ENCODE measurements at regions not wholly inside any gene's neighbourhood (a gene's known extent, or its start where the extent isn't known, plus 50 kb on each side); places are given as distances from the start of the nearest gene placed in this dataset.

DNA sequence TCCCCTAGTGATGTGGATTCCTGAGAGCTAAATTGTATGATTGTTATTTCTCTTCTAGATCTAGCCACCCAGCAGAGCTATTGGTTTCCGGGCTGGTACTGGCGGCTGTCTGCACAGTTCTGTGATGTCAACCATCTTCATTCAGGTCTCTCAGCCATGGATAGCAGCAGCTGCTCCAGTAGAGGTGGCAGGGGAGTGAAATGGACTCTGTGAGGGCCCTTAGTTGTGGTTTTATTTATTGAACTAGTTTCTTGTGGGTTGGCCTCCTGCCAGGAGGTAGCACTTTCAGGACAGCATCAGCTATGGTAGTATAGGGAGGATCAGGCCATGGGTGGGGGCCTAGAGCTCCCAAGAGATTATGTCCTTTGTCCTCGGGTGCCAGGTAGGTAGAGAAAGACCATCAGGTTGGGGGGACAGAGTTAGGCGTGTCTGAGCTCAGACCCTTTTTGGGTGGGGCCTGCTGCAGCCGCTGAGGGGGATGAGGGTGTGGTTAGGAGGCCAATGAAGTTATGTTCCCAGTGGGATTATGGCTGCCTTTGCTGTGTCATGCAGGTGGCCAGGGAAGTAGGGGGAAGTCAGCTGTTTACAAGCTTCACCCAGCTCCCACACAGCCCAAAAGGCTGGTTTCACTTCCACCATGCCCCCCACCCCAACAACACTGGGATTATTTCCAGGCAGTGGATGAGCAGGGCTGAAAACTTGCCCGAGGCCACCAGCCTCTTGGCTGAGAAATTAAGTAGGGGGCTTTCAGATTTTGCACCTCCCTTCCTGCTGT, 55.1 kb upstream of the RGS4 start:
- DNase-seq: no peak
- H3K4me1 ChIP-seq: no peaks in the 10 kb centered on the region
- 50% methylated on average over 2 of the region's 6 CpGs for WGBS (ENCODE audit: insufficient coverage, low coverage, low lambda C conversion rate, missing lambda C conversion rate)
- no peak for ATAC-seq
- intact Hi-C loops (cut with DNase I): no loop called here
- no peak overlapping the region for H3K4me3 ChIP-seq
- H3K36me3 ChIP-seq: no peaks in the 10 kb centered on the region
- H3K9me3 ChIP-seq: no peaks in the 10 kb centered on the region
- no peaks in the 10 kb centered on the region for H3K27me3 ChIP-seq
- H3K27ac ChIP-seq: no peak overlapping the region
- TF ChIP-seq, protein P1, sequence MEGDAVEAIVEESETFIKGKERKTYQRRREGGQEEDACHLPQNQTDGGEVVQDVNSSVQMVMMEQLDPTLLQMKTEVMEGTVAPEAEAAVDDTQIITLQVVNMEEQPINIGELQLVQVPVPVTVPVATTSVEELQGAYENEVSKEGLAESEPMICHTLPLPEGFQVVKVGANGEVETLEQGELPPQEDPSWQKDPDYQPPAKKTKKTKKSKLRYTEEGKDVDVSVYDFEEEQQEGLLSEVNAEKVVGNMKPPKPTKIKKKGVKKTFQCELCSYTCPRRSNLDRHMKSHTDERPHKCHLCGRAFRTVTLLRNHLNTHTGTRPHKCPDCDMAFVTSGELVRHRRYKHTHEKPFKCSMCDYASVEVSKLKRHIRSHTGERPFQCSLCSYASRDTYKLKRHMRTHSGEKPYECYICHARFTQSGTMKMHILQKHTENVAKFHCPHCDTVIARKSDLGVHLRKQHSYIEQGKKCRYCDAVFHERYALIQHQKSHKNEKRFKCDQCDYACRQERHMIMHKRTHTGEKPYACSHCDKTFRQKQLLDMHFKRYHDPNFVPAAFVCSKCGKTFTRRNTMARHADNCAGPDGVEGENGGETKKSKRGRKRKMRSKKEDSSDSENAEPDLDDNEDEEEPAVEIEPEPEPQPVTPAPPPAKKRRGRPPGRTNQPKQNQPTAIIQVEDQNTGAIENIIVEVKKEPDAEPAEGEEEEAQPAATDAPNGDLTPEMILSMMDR (IDR thresholded peaks at IDR 0.05): no peak
- no peak for TF ChIP-seq POLR2A (IDR thresholded peaks at IDR 0.05)

DNA sequence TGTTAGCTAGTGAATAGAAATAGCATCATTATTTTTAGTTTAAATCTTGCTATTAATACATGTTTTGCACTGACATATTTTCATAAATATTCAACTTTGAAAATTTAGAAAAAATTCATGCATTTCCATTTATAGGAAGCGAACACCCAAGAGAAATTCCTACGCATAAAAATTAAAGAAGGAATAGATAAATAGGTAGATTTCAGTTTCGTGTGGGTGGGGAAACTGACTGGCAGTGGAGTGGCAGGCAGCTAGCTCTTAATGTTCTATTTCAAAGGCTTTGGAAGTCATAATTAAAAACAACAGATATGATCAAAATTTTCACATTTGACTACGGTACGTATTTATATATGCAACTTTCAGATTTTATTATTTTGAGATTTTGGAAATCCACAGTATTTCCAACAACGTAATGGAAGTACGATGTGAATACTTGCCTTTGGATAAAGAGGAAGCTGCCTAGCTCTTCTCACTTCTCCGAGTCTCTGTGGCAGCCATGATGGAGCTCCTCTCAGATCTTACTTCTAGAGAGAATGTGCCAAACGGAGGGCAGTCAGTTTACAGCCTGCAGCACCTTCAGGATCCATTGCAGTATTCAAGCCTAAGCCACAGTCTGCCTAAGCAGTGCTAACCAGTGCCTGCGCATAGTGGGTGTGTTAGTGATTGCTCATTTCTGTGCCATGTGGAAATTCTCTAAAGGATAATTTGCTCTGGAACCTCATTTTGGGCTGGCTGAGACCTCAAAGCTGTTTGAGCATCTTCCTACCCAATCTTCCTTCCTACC, 62.9 kb upstream of the RGS4 start:
- intact Hi-C loops (cut with DNase I): no loop called here

DNA sequence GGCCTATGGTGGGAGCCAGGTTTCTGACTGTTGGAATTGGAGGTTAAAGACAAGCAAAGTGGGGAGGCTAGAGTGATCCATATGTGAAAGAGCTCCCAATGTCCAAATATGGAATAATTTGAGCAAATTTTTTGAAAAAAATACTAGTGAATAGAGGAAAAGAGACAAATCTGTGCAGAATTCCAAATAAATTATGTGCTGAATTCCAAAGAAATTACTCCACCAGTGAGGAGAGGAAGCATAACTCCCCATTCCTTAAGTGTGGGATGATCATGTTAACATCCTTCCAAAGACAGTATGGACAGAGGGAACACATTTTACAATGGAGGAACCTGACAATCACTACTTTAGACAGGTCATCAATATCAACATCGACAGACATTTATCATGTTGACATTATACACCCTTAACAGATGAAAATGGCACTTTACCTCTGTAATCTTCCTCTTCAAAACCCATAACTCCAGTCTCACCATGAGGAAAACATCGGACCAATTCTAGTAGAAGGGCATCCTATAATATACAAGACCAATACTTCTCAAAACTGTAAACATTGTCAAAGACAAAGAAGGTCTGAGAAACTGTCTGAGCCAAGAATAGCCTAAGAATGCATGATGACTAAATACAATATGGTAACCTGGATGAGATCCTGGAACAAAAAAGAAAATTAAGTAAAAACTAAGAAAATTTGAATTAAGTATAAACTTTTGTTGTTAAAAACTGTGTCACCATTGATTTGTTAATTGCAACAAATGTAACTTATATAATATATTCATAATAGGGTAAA, 71.5 kb upstream of the RGS4 start:
- H3K27ac ChIP-seq: no peak overlapping the region
- H3K36me3 ChIP-seq: no peaks in the 10 kb centered on the region
- ATAC-seq (no peak), DNase-seq (no peak)
- no peaks in the 10 kb centered on the region for H3K27me3 ChIP-seq
- no peaks in the 10 kb centered on the region for H3K9me3 ChIP-seq
- no peak for TF ChIP-seq POLR2A (IDR thresholded peaks at IDR 0.05)
- TF ChIP-seq, protein P1 (IDR thresholded peaks at IDR 0.05): no peak
- no peak overlapping the region for H3K4me3 ChIP-seq
- intact Hi-C loops (cut with DNase I): no loop called here
- no peaks in the 10 kb centered on the region for H3K4me1 ChIP-seq
- 55% methylated on average over 2 of the region's 2 CpGs for WGBS (ENCODE audit: insufficient coverage, low coverage, low lambda C conversion rate, missing lambda C conversion rate)

More for the DNA sequence above, 62.9 kb upstream of the RGS4 start:
- DNase-seq: no peak
- no peaks in the 10 kb centered on the region for H3K27me3 ChIP-seq
- no peaks in the 10 kb centered on the region for H3K4me1 ChIP-seq
- no peak overlapping the region for H3K4me3 ChIP-seq
- ATAC-seq: no peak
- H3K9me3 ChIP-seq: no peaks in the 10 kb centered on the region
- no peak overlapping the region for H3K27ac ChIP-seq
- no peaks in the 10 kb centered on the region for H3K36me3 ChIP-seq
- WGBS (ENCODE audit: insufficient coverage, low coverage, low lambda C conversion rate, missing lambda C conversion rate): 57% methylated on average over 10 of the region's 10 CpGs
- TF ChIP-seq POLR2A (IDR thresholded peaks at IDR 0.05): no peak
- TF ChIP-seq, protein P1 (IDR thresholded peaks at IDR 0.05): no peak

DNA sequence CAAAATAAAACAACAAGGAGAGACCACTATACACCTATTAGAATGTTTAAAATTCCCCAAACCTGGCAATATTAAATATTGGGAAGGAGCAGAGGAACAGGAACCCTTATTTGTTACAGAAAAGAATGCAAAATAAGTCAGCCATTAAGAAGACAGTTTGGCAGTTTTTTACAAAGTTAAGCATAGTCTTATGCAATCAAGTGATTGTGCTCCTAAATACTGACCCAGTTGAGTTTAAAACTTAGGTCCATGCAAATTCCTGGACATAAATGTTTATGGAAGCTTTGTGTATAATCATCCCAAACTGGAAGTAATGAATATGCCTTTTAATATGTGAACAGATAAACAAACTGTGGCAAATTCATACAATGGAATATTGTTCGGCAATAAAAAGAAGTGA, 72.9 kb upstream of the RGS4 start:
- no peaks in the 10 kb centered on the region for H3K27me3 ChIP-seq
- no peaks in the 10 kb centered on the region for H3K9me3 ChIP-seq
- TF ChIP-seq, protein P1 (IDR thresholded peaks at IDR 0.05): no peak
- TF ChIP-seq POLR2A (IDR thresholded peaks at IDR 0.05): no peak
- ATAC-seq (no peak), DNase-seq (no peak)
- H3K27ac ChIP-seq: no peak overlapping the region
- no peak overlapping the region for H3K4me3 ChIP-seq
- WGBS (ENCODE audit: insufficient coverage, low coverage, low lambda C conversion rate, missing lambda C conversion rate): 89% methylated on average over 1 of the region's 1 CpG
- intact Hi-C loops (cut with DNase I): no loop called here
- no peaks in the 10 kb centered on the region for H3K4me1 ChIP-seq
- no peaks in the 10 kb centered on the region for H3K36me3 ChIP-seq

Data from right lobe of liver (tissue), 6 donors.